IPS DF 6.9 (cell line): ENCODE measurements at regions not wholly inside any gene's neighbourhood (a gene's known extent, or its start where the extent isn't known, plus 50 kb on each side); places are given as distances from the start of the nearest gene placed in this dataset.

Experiments used
- DNase-seq: peaks from one replicate; pipeline ENCODE4 v3.0.0-alpha.2; 2013; ENCODE audit warnings: low read depth, low spot score
- H3K27ac ChIP-seq: one replicate; pipeline ENCODE4 v1.5.1; 2013; ENCODE audit warnings: low read length, control low read depth
- H3K27me3 ChIP-seq: 2 replicates; pipeline ENCODE4 v1.6.1; 2013; ENCODE audit warnings: mild to moderate bottlenecking, low read length; ENCODE audit not compliant: control insufficient read depth, insufficient read depth
- H3K36me3 ChIP-seq: 2 replicates; pipeline ENCODE4 v1.6.1; 2013; ENCODE audit warnings: low read length; ENCODE audit not compliant: control insufficient read depth, insufficient read depth
- H3K4me1 ChIP-seq: 2 replicates; pipeline ENCODE4 v1.6.1; 2013; ENCODE audit warnings: low read length; ENCODE audit not compliant: control insufficient read depth, insufficient read depth
- H3K4me3 ChIP-seq: 2 replicates; pipeline ENCODE4 v1.5.1; 2013; ENCODE audit warnings: mild to moderate bottlenecking, low read length
- H3K9me3 ChIP-seq: 2 replicates; pipeline ENCODE4 v1.6.1; 2013; ENCODE audit warnings: low read length, inconsistent platforms; ENCODE audit not compliant: control insufficient read depth, insufficient read depth
- WGBS: extraction: QIAGEN DNeasy Blood & Tissue Kit; methylation state at CpG from one replicate; pipeline ENCODE4 v1.1.7; 2013; ENCODE audit warnings: mixed read lengths, missing lambda C conversion rate; ENCODE audit not compliant: insufficient read length, insufficient coverage; 5-methylcytosine and 5-hydroxymethylcytosine counted together

DNA sequence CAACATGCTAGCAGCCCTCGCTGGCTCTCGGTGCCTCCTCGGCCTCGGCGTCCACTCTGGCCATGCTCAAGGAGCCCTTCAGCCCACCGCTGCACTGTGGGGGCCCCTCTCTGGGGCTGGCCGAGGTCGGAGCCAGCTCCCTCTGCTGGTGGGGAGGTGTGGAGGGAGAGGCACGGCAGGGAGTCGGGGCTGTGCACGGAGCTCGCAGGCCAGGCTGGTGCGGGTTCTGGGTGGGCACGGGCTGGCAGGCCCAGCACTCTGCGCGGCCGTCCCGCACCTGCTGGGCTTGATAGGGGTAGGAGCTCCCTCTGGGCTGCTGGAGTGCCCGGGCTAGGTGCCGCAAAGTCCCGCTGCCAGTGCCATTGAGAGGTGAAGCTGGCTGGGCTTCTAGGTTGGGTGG is 251.0 kb downstream of the SQOR start:
- no peak for DNase-seq
- no CpG with 5 or more reads among the region's 21 CpGs for WGBS
- no peaks in the 10 kb centered on the region for H3K9me3 ChIP-seq

DNA sequence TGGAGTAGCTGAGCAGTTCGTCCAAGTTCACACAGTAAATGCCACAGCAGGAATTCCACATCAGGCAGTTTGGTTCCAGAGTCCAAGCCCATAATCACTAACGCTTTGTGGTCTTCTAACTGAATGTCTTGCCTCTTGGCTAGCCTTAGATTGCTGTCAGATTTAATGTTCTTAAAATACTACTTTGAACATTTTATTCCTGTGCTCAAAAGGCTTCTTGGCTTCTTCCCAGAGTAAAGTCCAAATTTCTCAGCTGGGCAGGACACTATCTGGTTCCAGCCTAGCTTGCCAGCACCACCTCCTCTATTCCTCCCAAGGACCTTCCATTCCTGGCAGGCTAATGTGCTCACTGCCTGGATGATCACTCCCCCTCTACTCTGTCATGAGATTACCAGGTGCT is 256.9 kb downstream of the SQOR start:
- WGBS = no CpG with 5 or more reads among the region's 2 CpGs
- no peak for DNase-seq
- no peak overlapping the region for H3K4me3 ChIP-seq
- H3K27ac ChIP-seq = no peak overlapping the region
- H3K27me3 ChIP-seq = no peaks in the 10 kb centered on the region
- no peaks in the 10 kb centered on the region for H3K9me3 ChIP-seq
- no peaks in the 10 kb centered on the region for H3K36me3 ChIP-seq
- H3K4me1 ChIP-seq = no peaks in the 10 kb centered on the region

More for the DNA sequence above, 251.0 kb downstream of the SQOR start:
- Histone ChIP-seq H3K27ac (no peak overlapping the region), H3K4me1 (no peaks in the 10 kb centered on the region), H3K4me3 (no peak overlapping the region), H3K36me3 (no peaks in the 10 kb centered on the region), H3K27me3 (no peaks in the 10 kb centered on the region)

DNA sequence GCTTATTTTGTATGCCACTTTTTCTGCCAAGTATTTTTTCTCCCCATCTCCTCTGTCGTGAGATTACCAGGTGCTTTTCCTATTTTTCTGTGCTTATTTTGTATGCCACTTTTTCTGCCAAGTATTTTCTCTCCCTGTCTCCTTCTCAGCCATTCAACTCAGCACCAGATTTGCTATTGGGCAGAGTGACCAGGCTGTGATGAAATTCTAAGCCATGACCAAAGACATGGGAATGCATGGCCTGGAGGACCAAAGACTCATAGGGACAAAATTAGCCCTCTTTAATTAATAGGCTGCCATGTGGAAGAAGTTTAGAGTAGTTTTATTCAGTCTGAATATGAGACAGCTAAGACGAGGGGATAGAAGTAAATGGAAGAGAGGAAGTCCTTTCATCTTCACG is 257.4 kb downstream of the SQOR start:
- no peaks in the 10 kb centered on the region for H3K36me3 ChIP-seq
- no peak overlapping the region for H3K4me3 ChIP-seq
- H3K9me3 ChIP-seq = no peaks in the 10 kb centered on the region
- no peaks in the 10 kb centered on the region for H3K4me1 ChIP-seq
- H3K27me3 ChIP-seq = no peaks in the 10 kb centered on the region
- H3K27ac ChIP-seq = no peak overlapping the region
- WGBS = no CpG with 5 or more reads among the region's 3 CpGs
- DNase-seq = no peak

DNA sequence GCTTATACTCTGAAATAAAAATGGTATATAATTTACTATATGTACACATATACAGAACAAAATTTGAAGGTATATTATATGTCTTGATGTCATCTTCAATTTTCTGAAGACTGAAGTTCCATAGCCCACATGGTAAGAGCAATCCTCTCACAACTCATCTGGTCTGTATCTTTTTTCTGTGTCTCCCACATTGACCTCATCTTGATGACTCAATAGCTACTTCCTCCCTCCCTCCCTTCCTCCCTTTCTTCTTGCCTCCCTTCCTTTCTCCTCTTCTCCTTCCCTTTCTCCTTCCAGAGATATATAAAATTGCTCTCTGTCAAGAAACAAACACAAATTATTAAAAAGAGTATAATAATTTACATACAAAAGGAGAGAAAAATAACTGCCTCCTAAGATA is 268.5 kb downstream of the SQOR start:
- no peak overlapping the region for H3K27ac ChIP-seq
- H3K27me3 ChIP-seq = no peaks in the 10 kb centered on the region
- no peaks in the 10 kb centered on the region for H3K36me3 ChIP-seq
- no peak overlapping the region for H3K4me3 ChIP-seq
- H3K9me3 ChIP-seq = no peaks in the 10 kb centered on the region
- DNase-seq = no peak
- no peaks in the 10 kb centered on the region for H3K4me1 ChIP-seq

DNA sequence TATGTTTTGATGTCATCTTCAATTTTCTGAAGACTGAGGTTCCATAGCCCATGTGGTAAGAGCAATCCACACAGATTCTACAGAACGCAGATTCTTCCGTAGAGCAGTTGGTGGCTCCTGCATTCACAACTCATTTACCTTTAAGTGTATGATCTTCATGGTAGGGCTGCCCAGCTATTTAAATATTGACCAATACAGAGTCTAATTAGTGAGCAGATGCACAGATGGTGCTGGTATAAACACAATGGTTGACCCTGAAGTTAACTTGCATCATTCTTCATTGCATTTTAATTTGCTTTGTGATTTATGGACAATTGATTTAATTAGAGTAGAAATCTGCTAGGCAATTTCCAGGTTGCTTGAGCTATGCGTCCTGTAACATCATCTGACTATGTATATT is 269.2 kb downstream of the SQOR start:
- WGBS = no CpG with 5 or more reads among the region's 3 CpGs
- no peaks in the 10 kb centered on the region for H3K9me3 ChIP-seq
- H3K27ac ChIP-seq = no peak overlapping the region
- no peak overlapping the region for H3K4me3 ChIP-seq
- no peaks in the 10 kb centered on the region for H3K27me3 ChIP-seq
- H3K4me1 ChIP-seq = no peaks in the 10 kb centered on the region
- H3K36me3 ChIP-seq = no peaks in the 10 kb centered on the region
- DNase-seq = no peak

DNA sequence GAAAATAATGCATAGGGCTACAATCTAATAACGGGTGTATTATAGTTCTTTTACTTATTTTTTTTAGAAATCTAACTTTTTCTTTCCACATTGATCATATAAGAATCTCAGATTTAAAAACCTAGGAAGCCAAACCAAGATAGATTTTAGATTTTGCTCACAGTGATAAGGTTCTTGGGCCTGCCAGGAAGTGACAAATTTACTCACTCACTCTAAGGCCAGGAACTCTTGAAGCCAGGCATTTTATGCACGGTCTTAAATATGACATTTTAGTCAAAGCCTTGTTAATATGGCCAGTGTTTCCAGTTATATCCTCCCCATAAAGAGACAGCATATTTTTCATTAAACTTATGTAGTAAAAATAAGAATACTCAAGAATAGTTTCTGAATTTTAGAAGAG is 271.4 kb downstream of the SQOR start:
- no CpG with 5 or more reads among the region's 2 CpGs for WGBS
- no peaks in the 10 kb centered on the region for H3K4me1 ChIP-seq
- H3K27me3 ChIP-seq = no peaks in the 10 kb centered on the region
- H3K9me3 ChIP-seq = no peaks in the 10 kb centered on the region
- no peak overlapping the region for H3K27ac ChIP-seq
- no peaks in the 10 kb centered on the region for H3K36me3 ChIP-seq
- no peak overlapping the region for H3K4me3 ChIP-seq
- no peak for DNase-seq

DNA sequence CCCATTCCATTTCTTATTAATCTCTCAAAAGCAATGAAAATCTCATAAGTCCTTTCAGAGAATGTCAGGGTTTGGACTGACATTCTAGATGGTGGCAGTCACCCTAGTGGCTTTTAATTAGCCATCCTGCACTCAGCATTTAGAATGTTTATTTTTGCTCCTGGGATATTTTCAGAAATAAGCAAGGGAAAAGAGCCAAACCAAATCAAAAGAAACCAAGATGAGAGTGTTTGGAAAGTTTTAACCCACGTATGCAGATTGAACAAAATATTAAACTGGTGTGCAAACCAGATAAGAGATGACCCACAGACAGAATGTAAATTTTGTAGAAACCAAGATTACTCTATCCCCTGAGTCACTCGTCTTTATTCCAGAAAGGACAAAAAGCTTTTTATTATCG is 275.8 kb downstream of the SQOR start:
- H3K9me3 ChIP-seq = no peaks in the 10 kb centered on the region
- WGBS = no CpG with 5 or more reads among the region's 3 CpGs
- no peak for DNase-seq
- H3K4me1 ChIP-seq = no peaks in the 10 kb centered on the region
- H3K4me3 ChIP-seq = no peak overlapping the region
- H3K36me3 ChIP-seq = no peaks in the 10 kb centered on the region
- H3K27me3 ChIP-seq = no peaks in the 10 kb centered on the region
- no peak overlapping the region for H3K27ac ChIP-seq

DNA sequence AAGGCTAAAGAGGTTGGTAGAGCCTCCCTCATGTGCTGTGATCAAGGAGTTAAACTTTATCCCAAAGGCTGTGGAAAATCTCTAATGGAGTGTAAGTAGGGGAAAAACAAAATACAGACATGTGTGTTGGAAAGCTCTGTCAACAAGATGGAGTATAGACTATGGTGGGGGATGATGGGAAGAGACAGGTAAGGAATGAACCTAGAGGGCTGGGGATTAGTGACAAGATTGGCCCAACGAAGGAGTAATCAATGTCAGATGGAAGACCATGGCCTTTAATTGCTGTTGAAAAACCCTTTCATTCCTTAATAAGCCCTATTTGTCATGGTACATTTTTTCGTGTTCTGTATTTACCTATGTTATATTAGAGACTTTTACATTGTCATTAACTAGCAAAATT is 278.6 kb downstream of the SQOR start:
- Histone ChIP-seq H3K4me3 (no peak overlapping the region), H3K27ac (no peak overlapping the region), H3K27me3 (no peaks in the 10 kb centered on the region), H3K9me3 (no peaks in the 10 kb centered on the region), H3K36me3 (no peaks in the 10 kb centered on the region), H3K4me1 (no peaks in the 10 kb centered on the region)
- WGBS = no CpG with 5 or more reads among the region's 2 CpGs
- DNase-seq = no peak

DNA sequence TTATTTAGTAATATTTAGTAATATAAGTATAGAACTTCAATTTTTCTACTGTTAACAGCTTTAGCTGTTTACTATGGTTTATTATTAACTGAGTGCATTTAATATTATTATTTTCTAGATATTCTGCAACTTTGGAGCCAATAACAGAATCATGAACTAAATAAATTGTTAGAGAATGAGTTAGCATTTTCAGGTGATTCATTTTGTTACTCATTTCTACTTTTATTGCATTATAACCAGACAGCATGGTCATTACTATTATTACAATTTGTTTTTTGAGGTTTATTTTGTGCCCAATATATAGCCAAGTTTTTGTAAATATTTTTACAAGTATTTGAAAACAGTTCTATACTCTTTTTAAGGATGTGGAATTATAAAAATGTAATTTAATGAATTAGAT is 279.6 kb downstream of the SQOR start:
- no peaks in the 10 kb centered on the region for H3K36me3 ChIP-seq
- no peaks in the 10 kb centered on the region for H3K4me1 ChIP-seq
- no peak for DNase-seq
- H3K27ac ChIP-seq = no peak overlapping the region
- no peaks in the 10 kb centered on the region for H3K9me3 ChIP-seq
- no peak overlapping the region for H3K4me3 ChIP-seq
- H3K27me3 ChIP-seq = no peaks in the 10 kb centered on the region

DNA sequence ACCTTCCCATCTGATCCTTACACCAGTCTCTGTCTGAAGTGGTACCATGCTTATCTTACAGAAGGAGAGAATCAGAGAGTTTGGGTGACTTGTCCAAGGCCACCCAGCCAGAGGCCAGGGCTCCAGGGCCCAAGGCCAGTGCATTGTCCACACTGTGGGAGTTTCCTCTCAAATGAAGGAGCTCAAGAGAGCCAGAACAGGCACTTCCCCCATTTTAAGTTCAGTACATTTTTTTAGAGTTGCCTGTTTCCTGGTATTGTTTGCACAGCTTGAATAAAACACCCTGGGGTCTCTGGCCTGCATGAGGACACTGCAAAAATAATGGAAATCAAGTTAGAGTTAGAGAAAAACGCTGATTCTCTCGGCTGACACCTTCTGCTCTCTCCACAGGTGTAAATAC is 284.0 kb downstream of the SQOR start:
- Histone ChIP-seq H3K27ac (no peak overlapping the region), H3K27me3 (no peaks in the 10 kb centered on the region), H3K9me3 (no peaks in the 10 kb centered on the region), H3K4me3 (no peak overlapping the region), H3K4me1 (no peaks in the 10 kb centered on the region), H3K36me3 (no peaks in the 10 kb centered on the region)
- WGBS = no CpG with 5 or more reads among the region's 2 CpGs
- no peak for DNase-seq

DNA sequence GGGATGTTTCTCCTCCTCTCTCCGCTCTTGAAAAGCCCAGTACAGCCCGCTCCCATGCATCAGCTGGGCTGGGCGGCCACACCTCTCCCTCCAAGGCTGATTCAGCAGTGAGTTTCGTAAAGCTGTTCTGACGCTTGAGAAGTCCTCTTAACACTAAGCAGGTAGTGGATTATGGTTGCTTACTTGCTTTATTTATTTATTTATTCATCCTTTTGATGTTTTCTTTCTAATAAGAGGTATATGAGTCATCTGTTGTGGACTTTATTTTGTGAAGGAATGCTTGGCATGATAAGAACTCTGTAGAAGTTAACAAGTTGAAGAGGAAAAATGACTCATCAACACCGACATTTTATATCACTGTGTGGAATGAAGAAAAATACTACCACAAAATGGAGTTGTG is 285.0 kb downstream of the SQOR start:
- Histone ChIP-seq H3K27ac (no peak overlapping the region), H3K27me3 (no peaks in the 10 kb centered on the region), H3K4me1 (no peaks in the 10 kb centered on the region), H3K36me3 (no peaks in the 10 kb centered on the region), H3K9me3 (no peaks in the 10 kb centered on the region), H3K4me3 (no peak overlapping the region)
- no CpG with 5 or more reads among the region's 6 CpGs for WGBS
- DNase-seq = no peak
